Gastrocnemius medialis (tissue), 4 donors: ENCODE measurements at regions not wholly inside any gene's neighbourhood (a gene's known extent, or its start where the extent isn't known, plus 50 kb on each side); places are given as distances from the start of the nearest gene placed in this dataset.

ENCODE experiments used
- POLR2A ChIP-seq, 2 donors: fragments of 450-650 bp; IDR thresholded peaks; one replicate each; pipeline ENCODE4 v1.6.1; 2017; ENCODE audit warnings: antibody characterized with exemption in 2 of 2, mild to moderate bottlenecking in 2 of 2, moderate library complexity in 2 of 2
- TF ChIP-seq, protein P1 (sequence below), 5 experiments: fragments of 450-650 bp in 3 of 5; fragments of 200-600 bp in 2 of 5; sonication (generic) in 2 of 5; IDR thresholded peaks in 4 of 5; conservative IDR thresholded peaks in 1 of 5; 1 replicate in 4 of 5; 2 replicates in 1 of 5; pipeline ENCODE4 v1.5.1; 2016 to 2019; ENCODE audit warnings: antibody characterized with exemption in 5 of 5, mild to moderate bottlenecking in 3 of 5, moderate library complexity in 3 of 5

DNA sequence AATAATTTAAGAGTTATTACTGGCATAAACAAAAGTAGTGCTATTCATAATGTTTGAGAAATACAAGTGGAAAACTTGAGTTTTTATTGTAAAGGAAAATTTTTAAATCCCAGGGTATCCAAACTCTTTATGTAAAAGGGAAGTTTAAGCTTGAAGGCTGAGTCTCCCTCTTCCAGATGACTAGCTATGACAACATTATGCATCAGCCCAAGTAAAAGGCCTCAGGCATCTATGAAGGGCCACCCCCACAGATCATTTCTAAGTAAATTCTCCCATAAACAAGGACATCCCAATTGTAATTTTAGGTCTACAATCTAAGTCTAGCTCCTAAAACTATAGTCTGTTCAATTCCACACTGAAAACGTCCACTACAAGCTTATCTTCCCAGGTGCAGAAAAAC lies 166.2 kb upstream of the STEAP1 start:
- no peak for TF ChIP-seq POLR2A (IDR thresholded peaks at IDR 0.05)
- TF ChIP-seq, protein P1, sequence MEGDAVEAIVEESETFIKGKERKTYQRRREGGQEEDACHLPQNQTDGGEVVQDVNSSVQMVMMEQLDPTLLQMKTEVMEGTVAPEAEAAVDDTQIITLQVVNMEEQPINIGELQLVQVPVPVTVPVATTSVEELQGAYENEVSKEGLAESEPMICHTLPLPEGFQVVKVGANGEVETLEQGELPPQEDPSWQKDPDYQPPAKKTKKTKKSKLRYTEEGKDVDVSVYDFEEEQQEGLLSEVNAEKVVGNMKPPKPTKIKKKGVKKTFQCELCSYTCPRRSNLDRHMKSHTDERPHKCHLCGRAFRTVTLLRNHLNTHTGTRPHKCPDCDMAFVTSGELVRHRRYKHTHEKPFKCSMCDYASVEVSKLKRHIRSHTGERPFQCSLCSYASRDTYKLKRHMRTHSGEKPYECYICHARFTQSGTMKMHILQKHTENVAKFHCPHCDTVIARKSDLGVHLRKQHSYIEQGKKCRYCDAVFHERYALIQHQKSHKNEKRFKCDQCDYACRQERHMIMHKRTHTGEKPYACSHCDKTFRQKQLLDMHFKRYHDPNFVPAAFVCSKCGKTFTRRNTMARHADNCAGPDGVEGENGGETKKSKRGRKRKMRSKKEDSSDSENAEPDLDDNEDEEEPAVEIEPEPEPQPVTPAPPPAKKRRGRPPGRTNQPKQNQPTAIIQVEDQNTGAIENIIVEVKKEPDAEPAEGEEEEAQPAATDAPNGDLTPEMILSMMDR (IDR thresholded peaks at IDR 0.05 in 4 of 5, conservative IDR thresholded peaks at IDR 0.05 in 1 of 5) = no peak
